Activated CD4-positive, alpha-beta T cell treated with anti-CD3 and anti-CD28 coated beads, Interleukin-2, amount 10 ng/mL, durations not matched to agents 24 days and 14 days (primary cell): ENCODE measurements at regions not wholly inside any gene's neighbourhood (a gene's known extent, or its start where the extent isn't known, plus 50 kb on each side); places are given as distances from the start of the nearest gene placed in this dataset.
A peak's percentile ranks its signal among the peaks of the same experiment; 100 is the strongest.
"Not testable (repeated sequence)": the region's sequence is repeated elsewhere in the genome, so short reads cannot be mapped to it uniquely, and the experiment has no call there.

ENCODE experiments used
- DNase-seq: peaks from one replicate; pipeline ENCODE4 v3.0.0; 2022
- H3K27ac Mint-ChIP-seq: one replicate; pipeline ENCODE4 v1.8.0; 2022; ENCODE audit warnings: mild to moderate bottlenecking, mixed read lengths
- H3K27me3 Mint-ChIP-seq: one replicate; pipeline ENCODE4 v1.8.0; 2022; ENCODE audit warnings: mixed read lengths
- H3K36me3 Mint-ChIP-seq: one replicate; pipeline ENCODE4 v1.8.0; 2022; ENCODE audit warnings: low read depth, mild to moderate bottlenecking, mixed read lengths
- H3K4me1 Mint-ChIP-seq: one replicate; pipeline ENCODE4 v1.8.0; 2021; ENCODE audit warnings: mixed read lengths
- H3K4me3 Mint-ChIP-seq: one replicate; pipeline ENCODE4 v1.8.0; 2022; ENCODE audit warnings: mild to moderate bottlenecking, moderate library complexity, mixed read lengths
- H3K9me3 Mint-ChIP-seq: one replicate; pipeline ENCODE4 v1.8.0; 2021; ENCODE audit warnings: mixed read lengths
- intact Hi-C: fragments of 100-400 bp; cut with micrococcal nuclease; formaldehyde crosslinking; loops from one replicate; pipeline ENCODE4 v1.15.1; 2023

- no peaks in the 10 kb centered on the region for H3K4me1 Mint-ChIP-seq
Measured at GRCh38 chr9:93801581-93802284, 153.4 kb downstream of the BARX1 start.

GRCh38 chr9:93801120-93801519, 154.0 kb downstream of the BARX1 start:
- Mint-ChIP-seq H3K9me3 (no peaks in the 10 kb centered on the region), H3K27ac (no peak overlapping the region), H3K4me1 (no peaks in the 10 kb centered on the region), H3K36me3 (no peaks in the 10 kb centered on the region), H3K27me3 (peaks cover 7% of the 10 kb centered on the region), H3K4me3 (no peak overlapping the region)
- DNase-seq: peak; percentile 33
- intact Hi-C loops: no loop called here

More at GRCh38 chr9:93801581-93802284, 153.4 kb downstream of the BARX1 start:
- DNase-seq: peak; percentile 28
- H3K27me3 Mint-ChIP-seq: peaks cover 6% of the 10 kb centered on the region
- no peak overlapping the region for H3K4me3 Mint-ChIP-seq
- no peak overlapping the region for H3K27ac Mint-ChIP-seq
- H3K9me3 Mint-ChIP-seq: no peaks in the 10 kb centered on the region
- no peaks in the 10 kb centered on the region for H3K36me3 Mint-ChIP-seq
- intact Hi-C loops: no loop called here

- no peak overlapping the region for H3K4me3 Mint-ChIP-seq
- no peak for DNase-seq
- no peaks in the 10 kb centered on the region for H3K9me3 Mint-ChIP-seq
- intact Hi-C loops: no loop called here
- no peaks in the 10 kb centered on the region for H3K4me1 Mint-ChIP-seq
- no peaks in the 10 kb centered on the region for H3K36me3 Mint-ChIP-seq
- H3K27me3 Mint-ChIP-seq: peaks cover 21% of the 10 kb centered on the region
- H3K27ac Mint-ChIP-seq: no peak overlapping the region
Measured at GRCh38 chr9:93792358-93792757, 162.8 kb downstream of the BARX1 start.

- intact Hi-C loops: no loop called here
Measured at GRCh38 chr9:93786204-93786603, 169.0 kb downstream of the BARX1 start.

GRCh38 chr9:93776873-93777272, 178.3 kb downstream of the BARX1 start:
- Mint-ChIP-seq H3K27me3 (peaks cover 12% of the 10 kb centered on the region), H3K27ac (no peak overlapping the region), H3K4me1 (no peaks in the 10 kb centered on the region), H3K4me3 (no peak overlapping the region), H3K36me3 (no peaks in the 10 kb centered on the region), H3K9me3 (no peaks in the 10 kb centered on the region)
- no peak for DNase-seq
- intact Hi-C loops: no loop called here

More at GRCh38 chr9:93786204-93786603, 169.0 kb downstream of the BARX1 start:
- Mint-ChIP-seq H3K27me3 (peaks cover 27% of the 10 kb centered on the region), H3K27ac (no peak overlapping the region), H3K9me3 (peaks cover 7% of the 10 kb centered on the region), H3K4me1 (no peaks in the 10 kb centered on the region), H3K4me3 (no peak overlapping the region), H3K36me3 (no peaks in the 10 kb centered on the region)
- no peak for DNase-seq

- intact Hi-C loops: no loop called here
- Mint-ChIP-seq H3K4me1 (no peaks in the 10 kb centered on the region), H3K36me3 (no peaks in the 10 kb centered on the region), H3K27me3 (peaks cover 12% of the 10 kb centered on the region), H3K27ac (no peak overlapping the region), H3K4me3 (no peak overlapping the region), H3K9me3 (no peaks in the 10 kb centered on the region)
- no peak for DNase-seq
Measured at GRCh38 chr9:93776256-93776655, 178.9 kb downstream of the BARX1 start.

- Mint-ChIP-seq H3K4me1 (no peaks in the 10 kb centered on the region), H3K27me3 (peaks cover 6% of the 10 kb centered on the region), H3K9me3 (no peaks in the 10 kb centered on the region), H3K36me3 (no peaks in the 10 kb centered on the region), H3K4me3 (no peak overlapping the region), H3K27ac (no peak overlapping the region)
- DNase-seq: no peak
- intact Hi-C loops: no loop called here
Measured at GRCh38 chr9:93774331-93775102, 180.6 kb downstream of the BARX1 start.

- DNase-seq: no peak
- no peaks in the 10 kb centered on the region for H3K36me3 Mint-ChIP-seq
- H3K27me3 Mint-ChIP-seq: peaks cover 6% of the 10 kb centered on the region
- no peak overlapping the region for H3K27ac Mint-ChIP-seq
- intact Hi-C loops: no loop called here
- H3K9me3 Mint-ChIP-seq: no peaks in the 10 kb centered on the region
- H3K4me1 Mint-ChIP-seq: no peaks in the 10 kb centered on the region
- no peak overlapping the region for H3K4me3 Mint-ChIP-seq
Measured at GRCh38 chr9:93771276-93771675, 183.9 kb downstream of the BARX1 start.

- no peaks in the 10 kb centered on the region for H3K4me1 Mint-ChIP-seq
- no peak overlapping the region for H3K4me3 Mint-ChIP-seq
- H3K27me3 Mint-ChIP-seq: peaks cover 7% of the 10 kb centered on the region
- intact Hi-C loops: no loop called here
- no peak overlapping the region for H3K27ac Mint-ChIP-seq
- DNase-seq: no peak
- H3K36me3 Mint-ChIP-seq: no peaks in the 10 kb centered on the region
- H3K9me3 Mint-ChIP-seq: peaks cover 13% of the 10 kb centered on the region
Measured at GRCh38 chr9:93761822-93762221, 185.4 kb downstream of the PHF2 start.

- intact Hi-C loops: no loop called here
- DNase-seq: no peak
- Mint-ChIP-seq H3K27ac (no peak overlapping the region), H3K27me3 (peaks cover 4% of the 10 kb centered on the region), H3K4me1 (no peaks in the 10 kb centered on the region), H3K36me3 (no peaks in the 10 kb centered on the region), H3K9me3 (peaks cover 26% of the 10 kb centered on the region), H3K4me3 (no peak overlapping the region)
Measured at GRCh38 chr9:93750045-93750444, 173.7 kb downstream of the PHF2 start.

GRCh38 chr9:93748827-93749226, 172.4 kb downstream of the PHF2 start:
- intact Hi-C loops, H3K27ac Mint-ChIP-seq, H3K36me3 Mint-ChIP-seq, H3K4me1 Mint-ChIP-seq, H3K4me3 Mint-ChIP-seq, H3K27me3 Mint-ChIP-seq, DNase-seq: not testable (repeated sequence)
- peaks cover 26% of the 10 kb centered on the region for H3K9me3 Mint-ChIP-seq

- intact Hi-C loops: no loop called here
- H3K4me3 Mint-ChIP-seq: no peak overlapping the region
- peaks cover 5% of the 10 kb centered on the region for H3K27me3 Mint-ChIP-seq
- no peak for DNase-seq
- H3K9me3 Mint-ChIP-seq: peaks cover 7% of the 10 kb centered on the region
- H3K4me1 Mint-ChIP-seq: no peaks in the 10 kb centered on the region
- H3K36me3 Mint-ChIP-seq: no peaks in the 10 kb centered on the region
- H3K27ac Mint-ChIP-seq: no peak overlapping the region
Measured at GRCh38 chr9:93731963-93732362, 155.6 kb downstream of the PHF2 start.

- Mint-ChIP-seq H3K36me3 (no peaks in the 10 kb centered on the region), H3K27me3 (peaks cover 5% of the 10 kb centered on the region), H3K27ac (no peak overlapping the region), H3K4me1 (no peaks in the 10 kb centered on the region), H3K4me3 (no peak overlapping the region), H3K9me3 (peaks cover 7% of the 10 kb centered on the region)
- intact Hi-C loops: no loop called here
- no peak for DNase-seq
Measured at GRCh38 chr9:93730648-93731047, 154.3 kb downstream of the PHF2 start.

- Mint-ChIP-seq H3K27ac (no peak overlapping the region), H3K4me3 (no peak overlapping the region), H3K4me1 (no peaks in the 10 kb centered on the region), H3K27me3 (peaks cover 5% of the 10 kb centered on the region), H3K36me3 (no peaks in the 10 kb centered on the region), H3K9me3 (peaks cover 7% of the 10 kb centered on the region)
- DNase-seq: no peak
- intact Hi-C loops: no loop called here
Measured at GRCh38 chr9:93730217-93730616, 153.8 kb downstream of the PHF2 start.
